ENCODE measurements at regions not wholly inside any gene's neighbourhood (a gene's known extent, or its start where the extent isn't known, plus 50 kb on each side); places are given as distances from the start of the nearest gene placed in this dataset.

DNA sequence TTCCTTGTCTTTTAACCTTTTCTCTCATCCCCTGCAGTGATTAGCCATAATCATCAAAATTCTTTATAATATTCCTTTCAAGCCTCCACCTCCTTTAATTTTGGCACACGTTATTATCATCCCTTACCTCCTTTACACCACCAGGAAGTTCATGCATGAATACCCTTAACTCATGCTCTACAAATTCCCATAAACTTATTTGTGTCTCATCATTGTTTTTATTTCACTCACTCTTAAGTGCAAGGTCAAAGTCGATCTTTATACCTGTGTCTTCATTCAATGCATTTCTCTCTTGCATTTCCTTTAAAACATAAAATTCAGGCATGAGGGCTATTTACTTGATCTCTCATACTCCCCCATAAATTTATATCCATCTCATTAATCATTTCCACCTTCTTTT, 1064.6 kb upstream of the CADM2 start:
- TF ChIP-seq, protein P1, sequence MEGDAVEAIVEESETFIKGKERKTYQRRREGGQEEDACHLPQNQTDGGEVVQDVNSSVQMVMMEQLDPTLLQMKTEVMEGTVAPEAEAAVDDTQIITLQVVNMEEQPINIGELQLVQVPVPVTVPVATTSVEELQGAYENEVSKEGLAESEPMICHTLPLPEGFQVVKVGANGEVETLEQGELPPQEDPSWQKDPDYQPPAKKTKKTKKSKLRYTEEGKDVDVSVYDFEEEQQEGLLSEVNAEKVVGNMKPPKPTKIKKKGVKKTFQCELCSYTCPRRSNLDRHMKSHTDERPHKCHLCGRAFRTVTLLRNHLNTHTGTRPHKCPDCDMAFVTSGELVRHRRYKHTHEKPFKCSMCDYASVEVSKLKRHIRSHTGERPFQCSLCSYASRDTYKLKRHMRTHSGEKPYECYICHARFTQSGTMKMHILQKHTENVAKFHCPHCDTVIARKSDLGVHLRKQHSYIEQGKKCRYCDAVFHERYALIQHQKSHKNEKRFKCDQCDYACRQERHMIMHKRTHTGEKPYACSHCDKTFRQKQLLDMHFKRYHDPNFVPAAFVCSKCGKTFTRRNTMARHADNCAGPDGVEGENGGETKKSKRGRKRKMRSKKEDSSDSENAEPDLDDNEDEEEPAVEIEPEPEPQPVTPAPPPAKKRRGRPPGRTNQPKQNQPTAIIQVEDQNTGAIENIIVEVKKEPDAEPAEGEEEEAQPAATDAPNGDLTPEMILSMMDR (conservative IDR thresholded peaks at IDR 0.05 in 1 of 2, IDR thresholded peaks at IDR 0.05 in 1 of 2; ENCODE audit: low read depth in 1 of 2, low read length in 2 of 2) = no peak
- TF ChIP-seq EZH2 (IDR thresholded peaks at IDR 0.05; ENCODE audit: low read length, missing control alignments) = no peak

Measured in fibroblast of lung (primary cell).